NCI-H345 treated with DMSO at 0.1 percent for 48 hours (cell line): ENCODE measurements at regions not wholly inside any gene's neighbourhood (a gene's known extent, or its start where the extent isn't known, plus 50 kb on each side); places are given as distances from the start of the nearest gene placed in this dataset.
"Not testable (repeated sequence)": the region's sequence is repeated elsewhere in the genome, so short reads cannot be mapped to it uniquely, and the experiment has no call there.

Source experiments
- DNase-seq: peaks from one replicate; lab custom pipeline; 2025; ENCODE audit not compliant: unreplicated experiment; lab: John Stamatoyannopoulos, UW

DNA sequence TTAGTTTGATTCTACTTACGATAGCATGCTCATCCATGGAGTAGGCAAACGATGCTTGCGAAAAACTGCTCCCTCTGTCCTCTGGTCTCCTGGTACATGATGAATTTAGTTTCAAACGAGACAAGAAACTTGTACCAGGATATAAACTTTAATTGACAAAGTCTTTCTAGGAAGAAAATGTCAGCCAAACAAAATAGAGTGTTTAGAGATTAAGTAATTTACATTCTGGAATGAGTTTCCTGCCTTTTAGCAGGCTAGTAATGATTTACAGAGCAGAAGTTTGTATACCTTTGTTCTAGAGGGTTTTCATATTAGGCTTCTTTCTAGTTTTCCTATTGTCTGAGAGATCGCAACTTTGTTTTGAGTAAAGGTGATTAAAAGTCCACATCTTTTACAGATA is 206.9 kb downstream of the RPL10L start:
- no peak for DNase-seq

DNA sequence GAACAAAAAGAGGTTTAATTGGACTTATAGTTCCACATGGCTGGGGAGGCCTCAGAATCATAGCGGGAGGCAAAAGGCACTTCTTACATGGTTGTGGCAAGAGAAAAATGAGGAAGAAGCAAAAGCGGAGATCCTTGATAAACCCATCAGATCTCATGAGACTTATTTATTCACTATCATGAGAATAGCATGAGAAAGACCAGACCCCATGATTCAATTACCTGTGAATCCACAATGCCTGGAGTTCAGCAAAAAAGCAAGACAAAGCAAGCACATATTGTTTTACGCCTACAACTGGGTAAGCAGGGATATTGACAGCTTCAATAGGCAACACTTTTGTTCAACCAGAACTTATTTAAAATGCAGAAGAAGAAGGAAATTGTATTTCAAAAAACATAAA is 218.2 kb downstream of the RPL10L start:
- DNase-seq = no peak

DNA sequence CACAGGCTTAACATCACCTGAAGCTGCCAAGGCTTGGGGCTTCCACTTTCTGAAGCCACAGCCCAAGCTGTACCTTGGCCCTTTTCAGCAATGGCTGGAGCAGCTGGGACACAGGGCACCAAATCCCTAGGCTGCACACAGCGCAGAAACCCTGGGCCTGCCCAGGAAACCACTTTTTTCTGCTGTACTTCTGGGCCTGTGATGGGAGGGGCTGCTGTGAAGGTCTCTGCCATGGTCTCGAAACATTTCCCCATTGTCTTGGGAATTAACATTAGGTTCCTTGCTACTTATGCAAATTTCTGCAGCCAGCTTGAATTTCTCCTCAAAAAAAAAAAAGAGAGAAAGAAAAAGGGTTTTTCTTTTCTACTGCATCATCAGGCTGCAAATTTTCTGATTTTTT is 219.1 kb downstream of the RPL10L start:
- no peak for DNase-seq

DNA sequence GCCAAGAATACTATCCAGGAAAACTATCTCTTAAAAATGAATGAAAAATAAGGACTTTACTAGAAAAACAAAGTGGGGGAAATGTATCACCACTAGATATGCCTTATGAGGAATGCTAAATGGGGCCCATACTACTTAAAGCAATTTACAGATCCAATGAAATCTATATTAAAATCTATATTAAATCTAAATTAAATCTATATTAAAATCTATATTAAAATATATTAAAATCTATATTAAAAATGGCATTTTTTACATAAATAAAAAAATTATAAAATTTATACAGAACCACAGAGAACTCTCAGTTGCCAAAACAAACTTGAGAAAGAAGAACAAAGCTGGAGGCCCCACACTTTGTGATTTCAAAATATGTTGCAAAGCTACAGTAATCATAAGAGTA is 234.5 kb downstream of the RPL10L start:
- DNase-seq = no peak

DNA sequence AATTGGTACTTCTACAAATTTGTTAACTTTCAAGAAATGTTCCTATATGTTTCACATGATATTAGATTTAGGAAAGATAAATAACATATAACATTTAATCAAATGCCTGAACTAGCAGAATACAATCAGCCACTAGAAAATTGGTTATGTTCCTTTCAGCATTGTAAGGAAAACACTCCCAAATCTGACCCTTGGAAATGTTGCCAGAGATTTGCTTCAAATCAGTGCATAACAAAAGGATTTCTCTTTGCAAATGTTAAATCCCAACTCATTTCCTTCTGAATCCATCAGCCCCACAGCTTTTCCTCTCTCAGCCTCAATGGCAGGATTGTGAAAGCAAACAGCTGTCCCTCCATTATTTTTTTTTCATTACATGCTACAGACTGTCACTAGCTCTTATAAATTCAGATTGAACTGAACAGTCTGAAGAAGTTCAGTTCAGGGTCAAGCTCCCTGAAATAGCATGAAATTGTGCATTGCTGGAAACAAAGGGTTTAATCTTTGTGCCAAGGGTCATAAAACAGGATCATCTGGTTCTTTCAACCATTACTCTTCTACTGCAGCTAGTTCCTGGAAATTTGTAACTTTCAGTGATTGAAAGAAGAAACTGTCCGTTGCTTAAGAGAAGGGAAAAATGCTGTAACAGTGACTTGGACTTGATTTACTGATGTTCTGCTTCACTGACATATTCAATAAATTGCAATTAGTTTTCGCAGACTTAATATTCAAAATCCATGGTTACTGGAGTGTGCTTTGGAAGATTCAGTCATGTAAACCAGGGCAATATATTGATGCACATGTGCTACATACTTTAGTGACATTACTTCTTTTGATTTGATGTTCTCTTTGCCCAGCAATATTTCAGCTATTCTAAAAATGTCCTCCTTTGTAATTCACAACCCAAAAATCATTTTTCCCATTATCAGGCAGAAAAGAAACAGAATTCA is 246.4 kb downstream of the RPL10L start:
- no peak for DNase-seq

DNA sequence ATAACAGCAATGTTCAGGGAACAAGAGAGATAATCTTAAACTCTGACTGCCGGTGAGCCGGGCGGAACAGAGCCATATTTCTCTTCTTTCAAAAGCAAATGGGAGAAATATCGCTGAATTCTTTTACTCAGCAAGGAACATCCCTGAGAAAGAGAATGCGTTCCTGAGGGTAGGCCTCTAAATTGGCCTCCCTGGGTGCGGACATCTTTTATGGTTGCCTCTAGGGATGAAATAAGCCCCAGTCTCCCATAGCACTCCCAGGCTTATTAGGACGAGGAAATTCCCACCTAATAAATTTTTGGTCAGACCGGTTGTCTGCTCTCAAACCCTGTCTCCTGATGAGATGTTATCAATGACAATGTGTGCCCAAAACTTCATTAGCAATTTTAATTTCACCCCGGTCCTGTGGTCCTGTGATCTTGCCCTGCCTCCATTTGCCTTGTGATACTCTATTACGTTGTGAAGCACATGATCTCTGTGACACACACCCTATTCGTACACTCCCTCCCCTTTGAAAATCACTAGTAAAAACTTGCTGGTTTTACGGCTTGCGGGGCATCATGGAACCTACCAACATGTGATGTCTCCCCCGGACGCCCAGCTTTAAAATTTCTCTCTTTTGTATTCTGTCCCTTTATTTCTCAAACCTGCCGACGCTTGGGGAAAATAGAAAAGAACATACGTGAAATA is 249.4 kb downstream of the RPL10L start:
- DNase-seq = not testable (repeated sequence)

DNA sequence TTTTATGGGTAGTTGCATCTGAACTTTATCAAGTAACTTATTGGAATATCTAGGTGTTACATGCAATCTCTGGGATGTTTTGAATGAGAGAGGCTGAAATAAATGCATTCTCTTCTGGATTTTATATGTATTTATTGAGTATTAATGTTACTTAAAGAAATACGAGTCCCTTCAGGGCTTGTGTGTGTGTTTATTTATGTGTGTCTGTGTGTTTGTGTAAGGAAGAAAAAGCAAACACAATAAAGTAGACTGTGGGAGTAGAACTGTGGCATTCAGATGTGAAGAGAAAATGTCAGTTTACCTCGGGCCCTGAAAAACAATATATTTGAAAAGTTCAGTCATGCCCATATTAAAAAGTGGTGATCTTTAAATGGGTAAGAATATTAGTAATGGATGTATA is 250.5 kb downstream of the RPL10L start:
- no peak for DNase-seq

DNA sequence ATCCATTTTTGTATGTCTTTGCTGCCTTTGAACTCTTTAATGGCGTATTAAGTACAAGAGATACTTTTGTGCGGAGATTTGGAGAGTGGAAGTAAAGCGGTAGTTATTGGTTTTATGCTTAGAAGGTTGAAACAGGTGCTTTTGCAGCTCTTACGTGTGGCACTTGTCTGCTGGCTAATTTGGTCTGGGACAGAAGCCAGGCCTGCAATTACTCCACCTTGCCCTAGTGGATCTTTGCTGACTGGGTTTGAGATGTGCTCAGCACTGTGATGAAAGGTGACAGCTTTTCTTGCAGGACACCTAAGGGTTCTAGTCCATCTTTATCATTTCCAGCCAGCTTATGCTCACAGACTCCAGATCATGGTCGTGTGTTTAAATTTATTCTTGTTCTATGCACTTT is 252.5 kb downstream of the RPL10L start:
- DNase-seq = no peak

DNA sequence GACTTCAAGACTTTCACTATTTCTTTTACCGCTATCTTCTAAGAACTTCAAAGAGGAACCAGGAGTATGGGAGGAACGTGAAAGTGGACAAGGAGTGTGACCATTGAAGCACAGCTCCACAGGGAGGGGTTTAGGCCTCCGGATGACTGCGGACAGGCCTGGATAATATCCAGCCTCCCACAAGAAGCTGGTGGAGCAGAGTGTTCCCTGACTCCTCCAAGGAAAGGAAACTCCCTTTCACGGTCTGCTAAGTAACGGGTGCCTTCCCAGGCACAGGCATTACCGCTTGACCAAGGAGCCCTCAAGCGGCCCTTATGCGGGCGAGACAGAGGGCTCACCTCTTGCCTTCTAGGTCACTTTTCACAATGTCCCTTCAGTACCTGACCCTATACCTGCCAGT is 267.0 kb downstream of the RPL10L start:
- DNase-seq = no peak

DNA sequence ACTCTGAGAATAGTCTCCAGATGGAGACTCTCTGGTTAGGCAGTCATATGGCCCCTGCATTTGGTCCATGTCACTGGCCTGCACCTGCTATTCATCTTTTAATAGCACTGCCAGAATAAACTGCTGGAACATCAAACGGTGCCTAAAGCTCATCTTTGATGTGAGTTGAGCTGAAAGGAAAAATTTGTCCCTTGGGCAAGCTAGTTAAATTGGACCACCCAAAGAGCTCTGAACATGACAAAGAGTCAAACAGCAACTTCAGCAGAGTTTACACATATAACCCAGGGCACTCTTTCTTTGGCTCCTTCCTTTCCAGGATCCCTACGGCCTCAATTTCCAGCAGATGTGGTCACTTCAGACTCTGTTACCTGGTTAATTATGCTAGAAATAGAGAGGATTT is 269.9 kb downstream of the RPL10L start:
- DNase-seq = no peak

DNA sequence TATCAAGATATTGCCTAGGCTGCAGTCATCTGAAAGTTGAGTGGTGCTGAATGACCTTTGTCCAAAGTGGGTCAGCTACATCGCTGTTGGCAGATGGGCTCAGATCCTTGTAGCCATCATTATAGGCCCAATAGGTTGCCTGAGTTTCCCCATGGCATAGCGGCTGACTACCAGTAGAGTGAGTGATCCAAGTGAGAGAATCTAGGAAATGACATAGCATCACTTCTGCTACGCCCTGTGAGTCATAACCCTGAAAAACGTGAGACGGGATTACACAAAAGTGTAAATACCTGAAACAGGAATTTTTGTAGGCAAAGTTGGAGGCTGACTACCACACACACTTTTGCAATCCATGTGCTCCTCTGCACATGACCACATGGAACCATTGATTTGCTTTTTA is 273.3 kb downstream of the RPL10L start:
- no peak for DNase-seq

DNA sequence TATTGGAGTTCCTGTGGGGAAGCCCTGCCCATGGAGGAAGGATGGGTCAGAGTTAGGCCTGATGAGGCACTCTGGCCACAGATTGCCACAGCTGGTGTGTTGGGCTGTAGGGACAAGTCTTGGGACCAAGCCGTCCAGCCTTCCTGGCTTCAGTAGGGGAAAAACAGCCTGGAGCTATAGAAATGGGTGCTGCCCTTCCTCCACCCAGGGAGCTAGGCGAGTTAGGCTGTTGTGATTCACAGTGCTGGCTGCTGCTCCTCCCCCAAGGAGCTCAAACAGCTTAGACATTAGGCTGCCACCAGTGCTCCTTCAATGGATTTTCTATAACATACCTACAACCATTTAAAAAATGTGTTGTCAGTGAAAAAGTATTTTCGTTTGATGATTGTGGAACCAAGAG is 274.3 kb downstream of the RPL10L start:
- no peak for DNase-seq

DNA sequence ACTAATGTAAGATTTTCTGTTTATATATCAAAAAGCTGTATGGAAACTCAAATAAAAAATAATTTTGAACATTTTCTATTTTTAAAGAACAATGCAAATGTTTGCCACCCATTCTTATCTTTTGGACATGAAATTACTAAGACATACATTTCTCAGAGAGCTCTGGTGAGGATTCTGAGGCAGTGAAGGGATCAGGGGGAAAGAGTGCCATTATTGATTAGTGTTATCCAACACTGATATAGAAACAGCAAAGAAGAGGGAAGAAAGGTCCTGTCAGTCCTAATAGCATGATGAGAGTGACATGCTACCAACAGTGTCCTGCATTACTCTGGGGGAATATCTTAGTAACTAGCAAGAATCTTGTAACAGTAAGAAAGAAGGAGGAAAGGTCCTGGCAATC is 282.2 kb downstream of the RPL10L start:
- no peak for DNase-seq

DNA sequence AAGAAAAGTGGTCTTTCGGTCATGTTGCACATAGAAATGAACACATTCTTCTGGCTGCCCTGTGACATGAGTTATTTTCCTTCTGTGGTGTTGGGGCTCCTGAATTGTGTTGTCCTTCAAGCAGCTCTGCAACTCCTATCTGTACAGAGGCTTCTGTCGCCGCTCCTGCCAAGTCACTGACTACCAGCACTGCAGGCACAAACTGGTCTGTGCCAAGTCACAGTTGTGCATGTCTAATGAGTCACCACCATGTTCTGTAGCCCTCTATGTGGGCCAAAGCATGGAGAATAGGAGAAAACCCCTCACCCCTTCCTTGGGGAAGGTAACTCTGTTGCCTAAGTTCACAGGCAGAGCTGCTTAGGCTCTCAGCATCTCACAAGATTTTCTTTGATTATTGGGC is 283.3 kb downstream of the RPL10L start:
- no peak for DNase-seq

DNA sequence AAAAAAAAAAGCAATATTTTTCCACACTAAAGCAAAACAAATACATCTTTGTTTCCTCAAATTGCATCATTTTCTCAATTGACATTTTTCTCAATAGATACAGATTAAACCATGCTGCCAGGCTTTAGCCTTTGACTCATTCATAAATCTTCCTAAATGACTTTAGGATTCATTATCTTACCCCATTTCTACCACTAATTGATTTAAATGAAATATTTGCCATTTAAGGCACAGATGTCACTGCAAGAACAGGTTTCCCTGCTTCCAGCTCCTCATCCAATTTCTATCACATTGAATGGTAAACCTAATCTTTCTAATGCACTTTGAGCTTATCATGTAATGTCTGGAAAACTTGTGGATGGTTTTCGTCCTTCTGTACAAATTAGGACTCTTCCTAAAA is 298.7 kb downstream of the RPL10L start:
- DNase-seq = no peak

DNA sequence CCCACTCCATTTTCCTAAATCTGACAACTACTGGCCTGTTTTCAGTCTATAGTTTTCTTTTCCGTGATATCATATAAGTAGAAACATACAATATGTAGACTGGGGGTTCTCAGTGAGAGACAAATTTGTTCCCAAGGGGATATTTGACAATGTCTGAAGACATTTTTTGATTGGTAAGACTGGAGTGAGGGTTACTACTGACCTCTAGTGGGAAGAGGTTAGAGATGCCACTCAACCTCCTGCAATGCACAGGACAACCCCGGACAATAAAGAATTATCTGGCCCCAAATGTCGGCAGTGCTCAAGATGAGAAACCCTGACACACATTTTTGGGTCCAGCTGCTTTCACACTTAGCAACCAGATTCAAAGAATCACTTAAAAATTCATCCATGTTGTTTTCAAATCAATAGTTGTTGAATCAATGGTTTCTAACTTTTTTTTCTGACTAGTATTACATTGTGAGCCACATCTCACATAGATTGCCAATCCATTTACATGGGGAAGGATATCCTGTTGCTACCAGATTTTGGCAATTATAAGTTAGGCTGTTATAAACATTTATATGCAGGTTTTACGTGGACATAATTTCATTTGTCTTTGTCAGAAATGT is 307.1 kb downstream of the RPL10L start:
- peak; percentile 3 for DNase-seq

DNA sequence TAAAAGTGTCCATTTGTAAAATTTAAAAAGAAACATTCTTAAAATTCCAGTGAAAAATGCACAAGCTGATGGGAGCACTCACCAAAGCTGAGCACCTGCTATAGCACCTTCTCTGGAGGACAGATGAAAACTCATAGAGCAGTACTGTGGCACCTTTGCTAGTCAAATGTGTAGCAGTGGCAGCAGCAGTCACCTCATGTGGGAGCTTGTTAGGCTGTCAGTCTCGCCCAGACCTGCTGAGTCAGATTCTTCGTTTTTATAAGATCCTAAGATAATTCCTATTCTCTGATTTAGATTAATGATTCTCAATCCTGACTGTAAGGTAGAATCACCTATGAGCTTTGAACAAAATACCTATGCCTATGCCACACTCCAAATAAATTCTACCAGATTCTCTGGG is 325.8 kb downstream of the RPL10L start:
- DNase-seq = no peak

DNA sequence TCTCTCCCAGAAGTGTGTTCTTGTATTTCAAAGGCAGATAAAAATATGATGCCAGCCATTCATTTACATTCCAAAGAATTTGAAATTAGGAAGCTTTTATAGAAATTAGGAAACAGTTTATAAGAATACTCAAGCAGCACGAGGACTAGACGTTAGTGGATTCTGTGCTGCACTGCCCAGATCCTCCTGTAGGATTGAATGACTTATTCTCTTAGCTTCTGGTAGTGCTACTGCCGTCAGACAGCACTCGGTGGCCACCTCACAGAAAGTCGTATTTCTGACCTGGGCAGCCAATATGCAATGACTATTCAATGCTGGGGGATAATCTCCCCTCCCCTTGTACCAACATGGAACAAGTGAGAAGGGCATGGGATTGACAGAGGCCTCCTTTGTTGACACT is 326.4 kb downstream of the RPL10L start:
- DNase-seq = no peak

DNA sequence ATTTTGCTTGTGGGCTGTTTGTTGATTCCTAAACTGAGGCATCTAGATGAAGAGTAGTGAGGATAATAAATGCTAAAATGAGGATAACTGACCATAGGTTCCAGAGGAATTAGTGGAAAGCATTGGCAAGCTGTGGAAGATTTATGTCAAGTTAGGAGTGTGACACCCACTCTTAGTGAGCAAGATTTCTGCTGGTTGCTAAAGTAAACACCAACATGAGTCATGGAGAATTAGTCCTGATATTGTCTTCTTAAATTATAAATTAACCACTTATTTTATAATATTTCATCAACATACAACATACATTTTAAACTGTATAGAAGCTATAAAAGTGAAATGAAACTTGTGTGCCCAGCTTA is 328.2 kb downstream of the RPL10L start:
- DNase-seq = no peak

DNA sequence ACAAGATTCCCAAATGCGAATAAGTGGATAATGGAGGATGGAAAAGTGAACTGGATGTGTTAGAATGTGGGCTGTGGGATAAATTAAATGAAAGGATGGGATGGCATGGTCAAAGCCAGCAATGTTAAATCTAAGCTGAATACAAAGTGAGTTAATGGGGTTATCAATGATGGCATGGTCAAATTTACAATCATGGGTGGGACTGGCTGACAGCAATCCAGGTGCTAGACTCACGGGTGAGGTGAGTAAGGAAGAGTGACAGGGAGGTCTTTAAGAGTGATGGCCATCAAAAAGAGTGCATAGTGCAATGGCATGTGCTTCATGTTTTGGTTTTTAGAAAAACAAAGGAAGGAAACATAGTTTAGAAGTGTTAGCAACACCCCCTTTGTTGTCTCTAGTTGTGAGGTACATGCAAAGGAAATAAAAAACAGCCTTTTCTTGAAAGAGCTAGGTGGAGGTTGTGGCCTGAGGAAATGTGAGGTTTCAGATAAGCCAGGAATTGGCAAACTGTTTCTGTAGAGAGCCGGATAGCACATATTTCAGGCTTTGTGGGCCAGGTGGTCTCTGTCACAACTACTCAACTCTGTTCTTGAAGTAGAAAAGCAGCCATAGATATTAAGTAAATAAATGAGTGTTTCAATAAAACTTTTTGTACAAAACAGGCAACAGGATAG is 328.7 kb downstream of the RPL10L start:
- no peak for DNase-seq

DNA sequence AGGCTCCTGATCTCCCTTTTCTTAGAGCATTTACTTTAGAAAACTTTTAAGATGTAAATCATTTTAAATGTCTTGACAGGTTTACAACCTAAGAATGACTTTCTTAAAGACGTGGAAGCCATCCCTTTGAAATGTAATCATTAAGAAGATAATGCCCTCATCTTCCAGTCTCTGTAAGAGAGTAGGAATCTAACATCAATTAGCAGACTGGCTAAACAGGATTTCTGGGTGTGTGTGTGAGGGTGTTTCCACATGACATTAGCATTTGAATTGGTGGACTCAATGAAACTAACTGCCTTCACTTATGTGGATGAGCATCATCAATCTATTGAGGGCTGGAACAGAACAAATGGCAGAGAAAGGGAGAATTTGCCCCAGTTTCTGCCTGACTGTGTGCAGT is 329.5 kb downstream of the RPL10L start:
- no peak for DNase-seq

DNA sequence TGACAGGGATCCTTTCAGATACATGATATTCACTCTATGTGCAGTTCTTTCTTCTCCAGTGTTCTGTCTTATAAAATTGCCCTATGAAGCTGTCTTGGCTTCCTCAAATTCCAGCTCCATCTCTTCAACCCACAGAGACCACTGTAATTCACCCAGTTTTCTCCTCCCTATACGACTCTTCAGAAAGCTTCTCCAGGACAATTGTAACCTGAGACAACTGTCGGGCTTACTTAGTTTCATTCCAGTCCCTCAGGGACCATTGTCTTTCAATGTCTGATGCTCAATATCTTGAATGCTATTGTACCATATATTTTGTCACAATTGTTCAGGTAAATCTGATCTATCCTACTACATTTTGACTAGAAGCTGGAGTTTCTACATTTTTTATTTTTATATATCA is 345.3 kb downstream of the RPL10L start:
- DNase-seq = no peak
